Muscle of leg (tissue), 3 donors: ENCODE measurements at regions not wholly inside any gene's neighbourhood (a gene's known extent, or its start where the extent isn't known, plus 50 kb on each side); places are given as distances from the start of the nearest gene placed in this dataset.
A peak's percentile ranks its signal among the peaks of the same experiment; 100 is the strongest.
"Not testable (repeated sequence)": the region's sequence is repeated elsewhere in the genome, so short reads cannot be mapped to it uniquely, and the experiment has no call there.

ENCODE experiments used
- DNase-seq: peaks from one replicate; pipeline ENCODE4 v3.0.0; 2013
- H3K27ac ChIP-seq: one replicate; pipeline ENCODE4 v1.5.1; 2013; ENCODE audit warnings: mild to moderate bottlenecking, low read length, control low read depth
- H3K27me3 ChIP-seq: one replicate; pipeline ENCODE4 v1.6.1; 2013; ENCODE audit warnings: low read length; ENCODE audit not compliant: control insufficient read depth, insufficient read depth
- H3K36me3 ChIP-seq: one replicate; pipeline ENCODE4 v1.6.1; 2013; ENCODE audit warnings: low read length; ENCODE audit not compliant: control insufficient read depth, insufficient read depth
- H3K4me1 ChIP-seq: one replicate; pipeline ENCODE4 v1.6.1; 2013; ENCODE audit warnings: low read length; ENCODE audit not compliant: control insufficient read depth, insufficient read depth
- H3K4me3 ChIP-seq: one replicate; pipeline ENCODE4 v1.5.1; 2013; ENCODE audit warnings: low read length, control low read depth
- H3K9me3 ChIP-seq: replicated peaks from 2 replicates; pipeline ENCODE4 v1.6.1; 2013; ENCODE audit warnings: low read depth, low read length; ENCODE audit not compliant: control insufficient read depth
- WGBS: methylation state at CpG from one replicate; pipeline ENCODE4 v1.1.5; 2013; ENCODE audit warnings: missing lambda C conversion rate; ENCODE audit not compliant: insufficient coverage; 5-methylcytosine and 5-hydroxymethylcytosine counted together

DNA sequence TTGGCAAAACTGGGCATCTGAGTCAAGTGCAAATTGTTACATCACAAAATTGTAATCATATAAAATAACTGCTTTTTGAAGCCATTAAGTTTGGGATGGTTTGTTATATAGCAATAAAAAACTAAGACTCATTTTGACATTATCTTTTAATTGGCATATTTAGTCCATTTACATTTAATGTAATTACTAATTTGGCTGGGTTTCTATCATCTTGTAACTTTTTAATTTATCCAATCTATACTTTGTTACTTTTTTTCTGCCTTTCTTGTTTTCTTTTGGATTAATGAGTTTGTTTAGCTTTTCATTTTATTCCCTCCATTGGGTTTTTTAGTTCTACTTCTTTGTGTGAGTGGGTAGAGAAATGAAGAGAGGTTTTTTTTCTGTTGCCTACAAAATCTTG is 76.3 kb downstream of the DRAM2 start:
- no peak for DNase-seq
- Histone ChIP-seq H3K27me3 (no peaks in the 10 kb centered on the region), H3K36me3 (no peaks in the 10 kb centered on the region), H3K4me3 (no peak overlapping the region), H3K27ac (no peak overlapping the region), H3K4me1 (no peaks in the 10 kb centered on the region), H3K9me3 (peaks cover 18% of the 10 kb centered on the region)

- no peaks in the 10 kb centered on the region for H3K4me1 ChIP-seq
- DNase-seq, result no peak
- no CpG with 5 or more reads among the region's 2 CpGs for WGBS
- no peaks in the 10 kb centered on the region for H3K36me3 ChIP-seq
- H3K9me3 ChIP-seq, result peaks cover 18% of the 10 kb centered on the region
- no peak overlapping the region for H3K27ac ChIP-seq
- no peaks in the 10 kb centered on the region for H3K27me3 ChIP-seq
- H3K4me3 ChIP-seq, result no peak overlapping the region
These were observed 77.3 kb downstream of the DRAM2 start for GRCh38 chr1:111062624-111063023.

DNA sequence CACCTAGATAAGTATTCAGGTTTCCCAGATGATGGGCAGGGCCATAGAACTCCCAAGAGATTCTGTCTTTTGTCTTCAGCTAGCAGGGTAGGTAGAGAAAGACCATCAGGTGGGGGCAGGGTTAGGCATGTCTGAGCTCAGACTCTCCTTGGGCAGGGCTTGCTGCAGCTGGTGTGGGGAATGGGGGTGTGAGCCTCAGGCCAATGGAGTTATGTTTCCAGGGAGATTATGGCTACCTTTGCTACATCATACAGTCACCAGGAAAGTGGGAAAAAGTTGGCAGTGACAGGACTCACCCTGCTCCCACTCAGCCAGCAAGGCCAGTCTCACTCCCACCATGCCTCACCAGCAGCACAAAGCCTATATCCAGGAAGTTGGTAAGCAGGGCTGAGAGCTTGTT is 77.8 kb downstream of the DRAM2 start:
- H3K9me3 ChIP-seq, result peaks cover 18% of the 10 kb centered on the region
- no peaks in the 10 kb centered on the region for H3K36me3 ChIP-seq
- H3K27ac ChIP-seq, result no peak overlapping the region
- no peak for DNase-seq
- H3K4me1 ChIP-seq, result no peaks in the 10 kb centered on the region
- H3K27me3 ChIP-seq, result no peaks in the 10 kb centered on the region
- no peak overlapping the region for H3K4me3 ChIP-seq

DNA sequence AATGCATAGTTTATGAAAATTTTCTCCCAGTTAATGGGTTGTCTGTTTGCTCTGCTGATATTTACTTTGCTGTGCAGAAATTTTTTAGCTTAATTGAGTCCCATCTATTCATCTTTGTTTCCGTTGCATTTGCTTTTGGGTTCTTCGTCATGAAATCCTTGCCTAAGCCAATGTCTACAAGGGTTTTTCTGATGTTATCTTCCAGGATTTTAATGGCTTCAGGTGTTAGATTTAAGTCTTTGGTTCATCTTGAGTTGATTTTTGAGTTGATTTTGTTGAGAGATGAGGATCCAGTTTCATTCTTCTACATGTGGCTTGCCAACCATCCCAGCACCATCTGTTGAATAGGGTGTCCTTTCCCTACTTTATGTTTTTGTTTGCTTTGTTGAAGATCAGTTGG is 85.2 kb downstream of the DRAM2 start:
- DNase-seq, result no peak
- WGBS, result no CpG with 5 or more reads among the region's 2 CpGs
- no peak overlapping the region for H3K4me3 ChIP-seq
- no peak overlapping the region for H3K27ac ChIP-seq
- no peaks in the 10 kb centered on the region for H3K9me3 ChIP-seq
- H3K4me1 ChIP-seq, result no peaks in the 10 kb centered on the region
- no peaks in the 10 kb centered on the region for H3K36me3 ChIP-seq
- H3K27me3 ChIP-seq, result no peaks in the 10 kb centered on the region

GRCh38 chr1:111052246-111052645 is 87.6 kb downstream of the DRAM2 start:
- Histone ChIP-seq H3K9me3 (no peaks in the 10 kb centered on the region), H3K36me3 (no peaks in the 10 kb centered on the region), H3K4me1 (no peaks in the 10 kb centered on the region), H3K4me3 (no peak overlapping the region), H3K27ac (no peak overlapping the region), H3K27me3 (no peaks in the 10 kb centered on the region)
- no peak for DNase-seq
- no CpG with 5 or more reads among the region's 1 CpG for WGBS

- H3K4me1 ChIP-seq, H3K36me3 ChIP-seq, DNase-seq, H3K27ac ChIP-seq, H3K27me3 ChIP-seq, H3K4me3 ChIP-seq, H3K9me3 ChIP-seq: not testable (repeated sequence)
- no CpG with 5 or more reads among the region's 1 CpG for WGBS
These were observed 84.5 kb upstream of the LRIF1 start for GRCh38 chr1:111048253-111048652.

DNA sequence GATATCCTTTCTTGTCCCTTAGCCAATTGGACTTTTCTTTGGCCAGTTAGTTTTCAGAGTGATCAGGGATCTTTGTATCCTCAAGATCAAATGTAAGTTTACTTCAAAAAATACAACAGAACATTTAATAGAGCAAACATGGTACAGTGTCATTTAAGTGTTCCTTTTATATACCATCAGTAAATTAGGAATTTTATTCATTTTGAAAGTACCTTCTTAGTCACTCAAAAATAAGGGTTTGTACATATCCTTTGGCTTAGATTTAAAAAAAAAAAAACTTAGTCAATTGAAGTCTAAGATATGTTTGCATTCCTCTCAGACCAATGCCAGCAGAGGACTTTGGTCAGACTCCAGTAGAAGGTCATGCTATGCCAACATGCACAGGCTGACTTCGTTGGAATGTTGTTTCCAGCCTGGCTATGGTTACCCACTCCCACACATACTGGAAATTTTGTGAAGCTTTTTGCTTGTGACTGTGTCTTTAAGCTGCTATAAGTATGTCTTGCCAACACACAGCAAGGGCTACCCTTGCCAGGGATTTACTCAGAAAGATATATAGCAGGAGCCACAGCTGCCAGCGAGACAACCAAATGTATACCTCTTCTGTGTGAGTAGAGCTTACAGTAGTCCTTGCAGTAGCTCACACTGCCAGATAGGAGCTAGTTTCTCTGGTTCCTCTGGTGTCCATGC is 81.5 kb upstream of the LRIF1 start:
- Histone ChIP-seq H3K4me3 (no peak overlapping the region), H3K4me1 (no peaks in the 10 kb centered on the region), H3K36me3 (no peaks in the 10 kb centered on the region), H3K9me3 (no peaks in the 10 kb centered on the region), H3K27me3 (peaks cover 6% of the 10 kb centered on the region), H3K27ac (no peak overlapping the region)
- DNase-seq, result no peak
- no CpG with 5 or more reads among the region's 2 CpGs for WGBS

- Histone ChIP-seq H3K4me1 (no peaks in the 10 kb centered on the region), H3K36me3 (no peaks in the 10 kb centered on the region), H3K9me3 (no peaks in the 10 kb centered on the region), H3K27me3 (no peaks in the 10 kb centered on the region), H3K27ac (no peak overlapping the region), H3K4me3 (no peak overlapping the region)
- 2% methylated on average over 4 of the region's 9 CpGs for WGBS
- DNase-seq, result peak; percentile 3
These were observed 68.7 kb upstream of the LRIF1 start for GRCh38 chr1:111032295-111032897.

GRCh38 chr1:111030590-111030989 is 66.9 kb upstream of the LRIF1 start:
- no CpG with 5 or more reads among the region's 1 CpG for WGBS
- H3K9me3 ChIP-seq, result no peaks in the 10 kb centered on the region
- DNase-seq, result peak; percentile 22
- H3K27ac ChIP-seq, result no peak overlapping the region
- no peaks in the 10 kb centered on the region for H3K27me3 ChIP-seq
- H3K36me3 ChIP-seq, result no peaks in the 10 kb centered on the region
- no peaks in the 10 kb centered on the region for H3K4me1 ChIP-seq
- no peak overlapping the region for H3K4me3 ChIP-seq

DNA sequence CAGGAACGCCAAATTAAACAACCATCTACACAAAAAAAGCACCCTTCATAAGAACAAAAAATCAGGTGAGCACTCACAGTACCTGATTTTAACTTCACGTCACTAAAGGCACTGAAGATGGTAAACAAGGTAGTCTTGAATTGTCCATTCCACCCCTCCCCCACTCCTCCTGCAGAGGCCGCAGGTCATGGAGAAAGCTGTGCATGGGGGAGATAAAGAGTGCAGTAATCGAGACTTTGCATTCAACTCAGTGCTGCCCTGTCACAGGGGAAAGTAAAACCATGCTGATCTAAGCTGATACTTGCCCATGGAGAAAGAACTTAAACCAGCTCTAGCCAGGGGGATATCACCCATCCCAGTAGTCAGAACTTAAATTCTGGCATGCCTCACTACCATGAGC is 61.4 kb upstream of the LRIF1 start:
- no CpG with 5 or more reads among the region's 4 CpGs for WGBS

DNA sequence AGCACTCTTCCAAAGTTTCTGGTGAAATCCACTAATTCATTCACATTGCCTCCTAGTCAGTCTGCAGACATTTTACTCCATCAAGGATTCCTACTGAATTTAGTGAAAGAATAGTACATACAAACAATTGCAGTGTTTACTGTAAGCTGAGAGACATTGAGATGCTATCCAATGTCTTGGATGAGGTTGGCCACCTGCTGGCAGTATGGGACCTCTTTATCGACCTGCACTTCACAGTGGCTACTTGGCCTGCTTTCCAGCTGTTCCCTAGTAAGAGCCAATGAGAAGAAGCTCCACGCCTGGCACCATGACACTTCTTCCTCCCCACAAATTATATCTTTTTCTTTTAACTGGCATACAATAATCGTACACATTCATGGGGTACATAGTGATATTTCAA is 51.5 kb upstream of the LRIF1 start:
- WGBS, result 43% methylated on average over 1 of the region's 3 CpGs
- H3K4me3 ChIP-seq, result no peak overlapping the region
- no peak overlapping the region for H3K27ac ChIP-seq
- no peaks in the 10 kb centered on the region for H3K36me3 ChIP-seq
- H3K9me3 ChIP-seq, result peaks cover 2% of the 10 kb centered on the region
- no peak for DNase-seq
- H3K4me1 ChIP-seq, result no peaks in the 10 kb centered on the region
- H3K27me3 ChIP-seq, result no peaks in the 10 kb centered on the region

More for the DNA sequence above, 61.4 kb upstream of the LRIF1 start:
- H3K27me3 ChIP-seq, result no peaks in the 10 kb centered on the region
- no peak overlapping the region for H3K27ac ChIP-seq
- H3K36me3 ChIP-seq, result no peaks in the 10 kb centered on the region
- DNase-seq, result no peak
- H3K4me3 ChIP-seq, result no peak overlapping the region
- no peaks in the 10 kb centered on the region for H3K4me1 ChIP-seq
- H3K9me3 ChIP-seq, result no peaks in the 10 kb centered on the region
